ENCODE measurements at regions not wholly inside any gene's neighbourhood (a gene's known extent, or its start where the extent isn't known, plus 50 kb on each side); places are given as distances from the start of the nearest gene placed in this dataset.

- no peak for DNase-seq (ENCODE audit: low read depth, low spot score)
- Histone ChIP-seq H2AFZ (ENCODE audit: low read depth, low read length, poor library complexity, severe bottlenecking) (no peak overlapping the region), H3K9me2 (ENCODE audit: insufficient read depth) (no peaks in the 10 kb centered on the region), H3K36me3 (ENCODE audit: control insufficient read depth in 1 of 2, insufficient read depth in 2 of 2, low read length in 2 of 2) (no peaks in the 10 kb centered on the region), H3K79me2 (ENCODE audit: insufficient read depth, low read length) (no peaks in the 10 kb centered on the region), H3K27ac (ENCODE audit: low read depth, low read length) (no peak overlapping the region), H3K4me2 (ENCODE audit: low read length) (no peak overlapping the region), H3K4me3 (replicated peaks in 1 of 2; ENCODE audit: low read depth in 1 of 2, low read length in 2 of 2) (no peak overlapping the region), H3K4me1 (ENCODE audit: control insufficient read depth in 1 of 2, insufficient read depth in 2 of 2, low read length in 2 of 2) (no peaks in the 10 kb centered on the region), H3K9me3 (ENCODE audit: control insufficient read depth in 1 of 2, insufficient read depth in 1 of 2, low read depth in 1 of 2, low read length in 2 of 2) (peaks cover 13 to 23% of the 10 kb centered on the region in 2 experiments; a peak in 2 of 4 replicates), H3K9ac (ENCODE audit: low read length) (no peak overlapping the region), H4K20me1 (ENCODE audit: insufficient read depth) (no peaks in the 10 kb centered on the region), H3K27me3 (ENCODE audit: insufficient read depth, low read length) (no peaks in the 10 kb centered on the region)
- intact Hi-C loops (cut with micrococcal nuclease), result no loop called here
- ChIA-PET RAD21 (ENCODE audit: low non-redundant PET in 1 of 2, low total read pairs in 2 of 2, uncharacterized antibody in 2 of 2, unreplicated experiment in 2 of 2) (no interaction called here), POLR2A (no interaction called here), CTCF (no interaction called here)
- no peak for ATAC-seq
- no TSS peak for BruUV-seq (replicated peaks)
- TF ChIP-seq POLR2AphosphoS5 (IDR thresholded peaks at IDR 0.05; ENCODE audit: low read depth, low read length) (no peak), JUND (IDR thresholded peaks at IDR 0.05) (no peak), SP1 (IDR thresholded peaks at IDR 0.05; ENCODE audit: low read depth) (no peak), ZNF274 (IDR thresholded peaks at IDR 0.05; ENCODE audit: low read depth, low read length) (no peak), RAD21 (IDR thresholded peaks at IDR 0.05; ENCODE audit: low read depth) (no peak), ATF3 (IDR thresholded peaks at IDR 0.05) (no peak), REST (IDR thresholded peaks at IDR 0.05; ENCODE audit: low read depth) (no peak), ZFX (IDR thresholded peaks at IDR 0.05) (no peak), EZH2 (IDR thresholded peaks at IDR 0.05) (no peak), CEBPB (IDR thresholded peaks at IDR 0.05; ENCODE audit: low read depth) (no peak), EGR1 (IDR thresholded peaks at IDR 0.05; ENCODE audit: low read depth) (no peak), SRF (IDR thresholded peaks at IDR 0.05; ENCODE audit: low read depth) (no peak), MAX (IDR thresholded peaks at IDR 0.05) (no peak), SIN3A (IDR thresholded peaks at IDR 0.05; ENCODE audit: low read depth) (no peak), POLR2A (IDR thresholded peaks at IDR 0.05; ENCODE audit: borderline replicate concordance, extremely low read depth, insufficient read depth, insufficient read length) (no peak), EZH2phosphoT487 (IDR thresholded peaks at IDR 0.05; ENCODE audit: borderline replicate concordance) (no peak), CBX3 (IDR thresholded peaks at IDR 0.05; ENCODE audit: low read depth) (no peak), YY1 (IDR thresholded peaks at IDR 0.05; ENCODE audit: extremely low read depth, insufficient replicate concordance, low read depth, low read length) (no peak), TCF7L2 (IDR thresholded peaks at IDR 0.05; ENCODE audit: borderline replicate concordance, extremely low read depth, insufficient read depth, insufficient read length) (no peak)
- TF ChIP-seq, protein P1, sequence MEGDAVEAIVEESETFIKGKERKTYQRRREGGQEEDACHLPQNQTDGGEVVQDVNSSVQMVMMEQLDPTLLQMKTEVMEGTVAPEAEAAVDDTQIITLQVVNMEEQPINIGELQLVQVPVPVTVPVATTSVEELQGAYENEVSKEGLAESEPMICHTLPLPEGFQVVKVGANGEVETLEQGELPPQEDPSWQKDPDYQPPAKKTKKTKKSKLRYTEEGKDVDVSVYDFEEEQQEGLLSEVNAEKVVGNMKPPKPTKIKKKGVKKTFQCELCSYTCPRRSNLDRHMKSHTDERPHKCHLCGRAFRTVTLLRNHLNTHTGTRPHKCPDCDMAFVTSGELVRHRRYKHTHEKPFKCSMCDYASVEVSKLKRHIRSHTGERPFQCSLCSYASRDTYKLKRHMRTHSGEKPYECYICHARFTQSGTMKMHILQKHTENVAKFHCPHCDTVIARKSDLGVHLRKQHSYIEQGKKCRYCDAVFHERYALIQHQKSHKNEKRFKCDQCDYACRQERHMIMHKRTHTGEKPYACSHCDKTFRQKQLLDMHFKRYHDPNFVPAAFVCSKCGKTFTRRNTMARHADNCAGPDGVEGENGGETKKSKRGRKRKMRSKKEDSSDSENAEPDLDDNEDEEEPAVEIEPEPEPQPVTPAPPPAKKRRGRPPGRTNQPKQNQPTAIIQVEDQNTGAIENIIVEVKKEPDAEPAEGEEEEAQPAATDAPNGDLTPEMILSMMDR (IDR thresholded peaks at IDR 0.05 in 2 of 3, conservative IDR thresholded peaks at IDR 0.05 in 1 of 3; ENCODE audit: borderline replicate concordance in 1 of 3, insufficient read depth in 1 of 3, low read depth in 2 of 3, low read length in 2 of 3), result no peak
These were observed 165.4 kb upstream of the CDH11 start for GRCh38 chr16:65287307-65287706.
